ENCODE measurements at regions not wholly inside any gene's neighbourhood (a gene's known extent, or its start where the extent isn't known, plus 50 kb on each side); places are given as distances from the start of the nearest gene placed in this dataset.

DNA sequence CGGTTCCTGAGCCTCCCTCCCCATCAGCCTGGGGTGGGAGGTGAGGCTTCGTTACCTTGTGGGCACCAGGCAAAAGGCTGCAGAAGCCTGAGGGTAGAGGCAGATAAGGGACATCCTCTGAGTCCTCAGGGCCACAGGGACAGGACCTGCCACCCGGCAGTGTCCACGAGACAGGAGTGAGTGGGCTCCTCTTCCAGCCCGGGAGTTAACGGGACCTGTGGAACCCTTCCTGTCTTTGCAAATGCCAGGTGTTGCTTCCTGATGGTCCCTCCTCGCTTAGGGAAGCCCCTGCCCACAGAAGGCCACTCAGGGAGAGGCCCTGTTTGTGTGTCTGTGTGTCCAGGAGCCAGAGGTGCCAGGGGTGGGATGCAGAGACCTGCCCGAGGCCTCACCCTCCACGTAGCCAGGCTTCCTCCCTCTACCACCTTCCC is 111.1 kb upstream of the ALDH1A3 start:
- DNase-seq, result peak; percentile 9
- Histone ChIP-seq H3K9ac (no peak overlapping the region), H3K36me3 (replicated peaks in 1 of 2; ENCODE audit: control insufficient read depth in 1 of 2, insufficient read depth in 2 of 2, low read length in 1 of 2) (no peaks in the 10 kb centered on the region), H3K4me2 (no peak overlapping the region), H3K4me1 (ENCODE audit: control insufficient read depth in 1 of 2, insufficient read depth in 2 of 2, low read depth in 1 of 2, low read length in 1 of 2) (peaks cover 8 to 96% of the 10 kb centered on the region in 2 experiments; a peak in 3 of 4 replicates), H3K79me2 (ENCODE audit: insufficient read depth) (no peaks in the 10 kb centered on the region), H2AFZ (ENCODE audit: low read depth) (no peak overlapping the region), H4K20me1 (ENCODE audit: insufficient read depth) (no peaks in the 10 kb centered on the region), H3K27me3 (ENCODE audit: insufficient read depth) (no peaks in the 10 kb centered on the region), H3K27ac (ENCODE audit: low read depth in 2 of 2, low read length in 1 of 2) (peak overlapping the region in 1 of 2 experiments; percentile 99; a peak in 1 of 4 replicates), H3F3A (replicated peaks; ENCODE audit: insufficient read depth) (no peaks in the 10 kb centered on the region), H3K9me3 (no peaks in the 10 kb centered on the region), H3K9me2 (no peaks in the 10 kb centered on the region), H3K4me3 (ENCODE audit: low read depth in 2 of 2, low read length in 1 of 2) (no peak overlapping the region)
- TF ChIP-seq FOXJ3 (CRISPR knock-in tag; IDR thresholded peaks at IDR 0.05), result no peak
- TF ChIP-seq REST (IDR thresholded peaks at IDR 0.05; ENCODE audit: low read depth, low read length), result no peak
- TF ChIP-seq IRF3 (IDR thresholded peaks at IDR 0.05; ENCODE audit: low read depth, low read length), result no peak
- TF ChIP-seq TEAD4 (IDR thresholded peaks at IDR 0.05; ENCODE audit: borderline replicate concordance, insufficient read depth), result no peak
- no peak for TF ChIP-seq USF2 (IDR thresholded peaks at IDR 0.05; ENCODE audit: borderline replicate concordance, low read depth, low read length)
- TF ChIP-seq USF1 (IDR thresholded peaks at IDR 0.05; ENCODE audit: borderline replicate concordance, low read depth), result no peak
- no peak for TF ChIP-seq ELF1 (IDR thresholded peaks at IDR 0.05)
- TF ChIP-seq MXI1 (IDR thresholded peaks at IDR 0.05; ENCODE audit: low read depth, low read length), result no peak
- no peak for TF ChIP-seq RFX5 (IDR thresholded peaks at IDR 0.05; ENCODE audit: low read length)
- no peak for TF ChIP-seq GATA2 (CRISPR knock-in tag; IDR thresholded peaks at IDR 0.05)
- TF ChIP-seq EP300 (IDR thresholded peaks at IDR 0.05; ENCODE audit: borderline replicate concordance in 1 of 2, low read depth in 1 of 2, low read length in 1 of 2), result no peak
- POLR2A ChIA-PET, result interaction anchor here (0.6 kb wide), 1 partner anchor 239 kb away, joined by 3 read pairs; no protein-coding TSS in a partner anchor
- 95% methylated on average over 8 of the region's 9 CpGs for WGBS (ENCODE audit: low lambda C conversion rate)
- CTCF ChIA-PET, result interaction anchor here (1.0 kb wide), 1 partner anchor 13 kb away, joined by 3 read pairs; no protein-coding TSS in a partner anchor
